IMR-90 (cell line): ENCODE measurements at regions not wholly inside any gene's neighbourhood (a gene's known extent, or its start where the extent isn't known, plus 50 kb on each side); places are given as distances from the start of the nearest gene placed in this dataset.

Experiments used
- ATAC-seq: fragments of 200-7000 bp; cut with Tn5 transposase; 2 replicates; pipeline ENCODE4 v1.9.1; 2020; ENCODE audit warnings: low read depth, mild to moderate bottlenecking, moderate library complexity
- BruUV-seq: library from RNA; stranded (reverse); fragments of 400-500 nt; replicated peaks from 2 replicates; lab custom pipeline; 2021; lab: Mats Ljungman, UMichigan
- CTCF ChIA-PET: fragments of 300-600 bp; formaldehyde crosslinking; extraction: SDS; loops from one replicate; lab custom pipeline; 2021; ENCODE audit warnings: antibody characterized with exemption; lab: Yijun Ruan, JAX
- POLR2A ChIA-PET: fragments of 300-600 bp; sonication (Branson Sonifier 250); formaldehyde crosslinking; loops from one replicate; lab custom pipeline; 2022; ENCODE audit warnings: antibody characterized with exemption; ENCODE audit not compliant: unreplicated experiment; lab: Charles Lee
- DNase-seq: peaks from one replicate; pipeline ENCODE4 v3.0.0; 2013
- H2AFZ ChIP-seq: replicated peaks from 2 replicates; pipeline ENCODE3; 2013; ENCODE audit warnings: low read length, mild to moderate bottlenecking; ENCODE audit not compliant: poor library complexity
- H2AK5ac ChIP-seq: 2 replicates; pipeline ENCODE4 v1.6.1; 2013; ENCODE audit warnings: low read depth, low read length, inconsistent platforms
- H2AK9ac ChIP-seq: replicated peaks from 2 replicates; pipeline ENCODE3; 2013; ENCODE audit warnings: mild to moderate bottlenecking, low read depth, low read length, moderate library complexity; ENCODE audit not compliant: poor library complexity
- H2BK120ac ChIP-seq: 2 replicates; pipeline ENCODE4 v1.6.1; 2013; ENCODE audit warnings: low read depth, low read length, inconsistent platforms
- H2BK15ac ChIP-seq: 3 replicates; pipeline ENCODE4 v1.6.1; 2013; ENCODE audit warnings: low read depth, low read length, inconsistent platforms
- H2BK20ac ChIP-seq: 2 replicates; pipeline ENCODE4 v1.6.1; 2013; ENCODE audit warnings: low read depth, mild to moderate bottlenecking, inconsistent platforms, low read length, moderate library complexity
- H2BK5ac ChIP-seq: 2 replicates; pipeline ENCODE4 v1.6.1; 2013; ENCODE audit warnings: mild to moderate bottlenecking, low read depth, low read length, inconsistent platforms; ENCODE audit not compliant: poor library complexity, severe bottlenecking
- H3K14ac ChIP-seq: replicated peaks from 2 replicates; pipeline ENCODE4 v1.6.1; 2013; ENCODE audit warnings: low read depth, low read length, inconsistent platforms
- H3K18ac ChIP-seq: 2 replicates; pipeline ENCODE4 v1.6.1; 2013; ENCODE audit warnings: low read depth, low read length, control low read depth
- H3K23ac ChIP-seq: 2 replicates; pipeline ENCODE4 v1.6.1; 2013; ENCODE audit warnings: low read depth, low read length, inconsistent platforms
- H3K27ac ChIP-seq: 2 replicates; pipeline ENCODE4 v1.5.1; 2013; ENCODE audit warnings: mild to moderate bottlenecking, control low read depth, low read length; ENCODE audit not compliant: insufficient read depth
- H3K27me3 ChIP-seq: 2 replicates; pipeline ENCODE4 v1.6.1; 2013; ENCODE audit warnings: low read length; ENCODE audit not compliant: control insufficient read depth, insufficient read depth
- H3K36me3 ChIP-seq: 2 replicates; pipeline ENCODE4 v1.6.1; 2013; ENCODE audit warnings: low read length, mixed read lengths; ENCODE audit not compliant: control insufficient read depth, insufficient read depth
- H3K4ac ChIP-seq: 2 replicates; pipeline ENCODE4 v1.6.1; 2013; ENCODE audit warnings: low read depth, low read length, inconsistent platforms
- H3K4me1 ChIP-seq: 2 replicates; pipeline ENCODE4 v1.6.1; 2013; ENCODE audit warnings: low read length, mixed read lengths; ENCODE audit not compliant: control insufficient read depth, insufficient read depth
- H3K4me2 ChIP-seq: 2 replicates; pipeline ENCODE4 v1.6.1; 2013; ENCODE audit warnings: low read depth, mild to moderate bottlenecking, control low read depth, low read length, moderate library complexity
- H3K4me3 ChIP-seq: 2 replicates; pipeline ENCODE4 v1.5.1; 2013; ENCODE audit warnings: low read depth, mild to moderate bottlenecking, control low read depth, low read length, moderate library complexity; ENCODE audit not compliant: insufficient read depth
- H3K56ac ChIP-seq: 2 replicates; pipeline ENCODE4 v1.6.1; 2013; ENCODE audit warnings: low read length, inconsistent platforms; ENCODE audit not compliant: insufficient read depth; ENCODE audit errors: extremely low read depth
- H3K79me1 ChIP-seq, 2 experiments: 2 replicates each; pipeline ENCODE4 v1.6.1; 2013; ENCODE audit warnings: low read length in 2 of 2, inconsistent platforms in 1 of 2, low read depth in 1 of 2
- H3K9ac ChIP-seq: 2 replicates; pipeline ENCODE4 v1.6.1; 2013; ENCODE audit warnings: low read depth, low read length, control low read depth
- H3K9me1 ChIP-seq: 2 replicates; pipeline ENCODE4 v1.6.1; 2013; ENCODE audit warnings: low read length, inconsistent platforms; ENCODE audit not compliant: insufficient read depth
- H3K9me3 ChIP-seq: 2 replicates; pipeline ENCODE4 v1.6.1; 2013; ENCODE audit warnings: low read length; ENCODE audit not compliant: control insufficient read depth, insufficient read depth
- H4K20me1 ChIP-seq: 2 replicates; pipeline ENCODE4 v1.6.1; 2013; ENCODE audit warnings: low read length, inconsistent platforms; ENCODE audit not compliant: insufficient read depth
- H4K5ac ChIP-seq: 2 replicates; pipeline ENCODE4 v1.6.1; 2013; ENCODE audit warnings: mild to moderate bottlenecking, low read depth, low read length, control low read depth
- H4K8ac ChIP-seq, 2 experiments: 2 replicates each; pipeline ENCODE4 v1.6.1; 2013; ENCODE audit warnings: low read depth in 2 of 2, low read length in 2 of 2, control low read depth in 1 of 2, inconsistent platforms in 1 of 2
- H4K91ac ChIP-seq: 2 replicates; pipeline ENCODE4 v1.6.1; 2013; ENCODE audit warnings: low read depth, low read length, inconsistent platforms; ENCODE audit not compliant: insufficient read depth
- BHLHE40 ChIP-seq: fragments of 150-350 bp; IDR thresholded peaks from 2 replicates; pipeline ENCODE4 v1.6.1; 2016; ENCODE audit warnings: mild to moderate bottlenecking, low read depth, low read length
- CEBPB ChIP-seq: IDR thresholded peaks from 2 replicates; pipeline ENCODE4 v1.6.1; 2012; ENCODE audit warnings: low read depth, low read length, improper control_type of control experiment
- CHD1 ChIP-seq: IDR thresholded peaks from 2 replicates; pipeline ENCODE4 v1.6.1; 2012; ENCODE audit warnings: low read depth, low read length, improper control_type of control experiment
- ELK1 ChIP-seq: fragments of 150-350 bp; IDR thresholded peaks from 2 replicates; pipeline ENCODE4 v1.6.1; 2016; ENCODE audit warnings: low read depth, mild to moderate bottlenecking, low read length, moderate library complexity, borderline replicate concordance
- FOS ChIP-seq: fragments of 150-350 bp; IDR thresholded peaks from 2 replicates; pipeline ENCODE4 v1.6.1; 2016; ENCODE audit warnings: low read depth, low read length
- MAFK ChIP-seq: IDR thresholded peaks from 2 replicates; pipeline ENCODE4 v1.6.1; 2012; ENCODE audit warnings: low read depth, low read length, improper control_type of control experiment
- MAZ ChIP-seq: IDR thresholded peaks from 2 replicates; pipeline ENCODE4 v1.6.1; 2012; ENCODE audit warnings: low read depth, mild to moderate bottlenecking, low read length, improper control_type of control experiment, moderate library complexity, borderline replicate concordance
- MXI1 ChIP-seq: IDR thresholded peaks from 2 replicates; pipeline ENCODE4 v1.6.1; 2012; ENCODE audit warnings: low read depth, mild to moderate bottlenecking, low read length, moderate library complexity, borderline replicate concordance
- NFE2L2 ChIP-seq: fragments of 150-350 bp; IDR thresholded peaks from 2 replicates; pipeline ENCODE4 v1.6.1; 2016; ENCODE audit warnings: low read depth, mild to moderate bottlenecking, low read length
- RAD21 ChIP-seq: IDR thresholded peaks from 2 replicates; pipeline ENCODE4 v1.6.1; 2012; ENCODE audit warnings: low read length, improper control_type of control experiment
- USF2 ChIP-seq: fragments of 150-350 bp; IDR thresholded peaks from 2 replicates; pipeline ENCODE4 v1.6.1; 2017; ENCODE audit warnings: mild to moderate bottlenecking, antibody characterized with exemption, low read length, low read depth
- dilution Hi-C: fragments of 300-500 bp; cut with HindIII; formaldehyde crosslinking; loops from one replicate; pipeline ENCODE4 v1.14.3; 2018; ENCODE audit warnings: low sequenced_read_pairs; ENCODE audit not compliant: unreplicated experiment
- in situ Hi-C: fragments of 300-500 bp; cut with MboI; formaldehyde crosslinking; loops from 3 replicates; pipeline ENCODE4 v1.14.3; 2019; ENCODE audit warnings: low sequenced_read_pairs, inconsistent platforms, mixed read lengths
- intact Hi-C: fragments of 100-400 bp; cut with micrococcal nuclease; formaldehyde crosslinking; loops from 2 replicates; pipeline ENCODE4 v1.10.0; 2022
- TF ChIP-seq, protein P1 (sequence below): conservative IDR thresholded peaks from 2 replicates; pipeline ENCODE4 v1.5.1; 2012; ENCODE audit warnings: mild to moderate bottlenecking, low read depth, low read length, improper control_type of control experiment

DNA sequence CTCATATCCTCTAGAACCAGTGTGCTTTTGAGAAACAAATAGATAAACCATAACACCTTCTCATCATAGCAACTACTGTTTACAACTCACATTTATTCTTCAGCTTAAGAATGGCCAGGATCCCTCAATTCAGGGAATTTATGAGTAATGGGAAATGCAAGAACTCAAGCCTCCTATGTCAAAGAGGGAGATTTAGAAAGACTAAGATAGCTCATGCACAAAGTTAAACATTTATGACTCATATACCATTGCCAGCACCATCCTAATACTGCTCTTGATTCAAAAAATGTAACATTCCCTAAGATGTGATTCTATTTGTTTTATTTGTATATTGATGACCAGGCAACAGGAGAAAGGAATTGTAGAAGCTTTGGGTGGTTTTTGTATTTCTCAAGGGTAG lies 172.8 kb downstream of the CYP26B1 start:
- CTCF ChIA-PET: no interaction called here
- ATAC-seq: no peak
- no peak overlapping the region for H3K4me3 ChIP-seq
- no peak overlapping the region for H3K14ac ChIP-seq
- H3K23ac ChIP-seq: no peak overlapping the region
- no peaks in the 10 kb centered on the region for H3K4me1 ChIP-seq
- intact Hi-C loops: no loop called here
- BruUV-seq: no TSS peak
- in situ Hi-C loops: no loop called here
- no peak overlapping the region for H3K27ac ChIP-seq
- no peak for DNase-seq
- TF ChIP-seq FOS (no peak), RAD21 (no peak), CEBPB (no peak), MAZ (no peak), USF2 (no peak), MXI1 (no peak), ELK1 (no peak), MAFK (no peak), NFE2L2 (no peak), BHLHE40 (no peak), CHD1 (no peak)
- TF ChIP-seq, protein P1, sequence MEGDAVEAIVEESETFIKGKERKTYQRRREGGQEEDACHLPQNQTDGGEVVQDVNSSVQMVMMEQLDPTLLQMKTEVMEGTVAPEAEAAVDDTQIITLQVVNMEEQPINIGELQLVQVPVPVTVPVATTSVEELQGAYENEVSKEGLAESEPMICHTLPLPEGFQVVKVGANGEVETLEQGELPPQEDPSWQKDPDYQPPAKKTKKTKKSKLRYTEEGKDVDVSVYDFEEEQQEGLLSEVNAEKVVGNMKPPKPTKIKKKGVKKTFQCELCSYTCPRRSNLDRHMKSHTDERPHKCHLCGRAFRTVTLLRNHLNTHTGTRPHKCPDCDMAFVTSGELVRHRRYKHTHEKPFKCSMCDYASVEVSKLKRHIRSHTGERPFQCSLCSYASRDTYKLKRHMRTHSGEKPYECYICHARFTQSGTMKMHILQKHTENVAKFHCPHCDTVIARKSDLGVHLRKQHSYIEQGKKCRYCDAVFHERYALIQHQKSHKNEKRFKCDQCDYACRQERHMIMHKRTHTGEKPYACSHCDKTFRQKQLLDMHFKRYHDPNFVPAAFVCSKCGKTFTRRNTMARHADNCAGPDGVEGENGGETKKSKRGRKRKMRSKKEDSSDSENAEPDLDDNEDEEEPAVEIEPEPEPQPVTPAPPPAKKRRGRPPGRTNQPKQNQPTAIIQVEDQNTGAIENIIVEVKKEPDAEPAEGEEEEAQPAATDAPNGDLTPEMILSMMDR: no peak
- POLR2A ChIA-PET: no interaction called here
- no peak overlapping the region for H3K56ac ChIP-seq
- no peak overlapping the region for H3K18ac ChIP-seq
- no peak overlapping the region for H2BK5ac ChIP-seq
- no peaks in the 10 kb centered on the region for H3K9me1 ChIP-seq
- no peaks in the 10 kb centered on the region for H4K20me1 ChIP-seq
- no peaks in the 10 kb centered on the region for H3K79me1 ChIP-seq
- H2BK15ac ChIP-seq: no peak overlapping the region
- dilution Hi-C loops: no loop called here
- no peak overlapping the region for H4K91ac ChIP-seq
- H3K9ac ChIP-seq: no peak overlapping the region
- no peak overlapping the region for H2BK120ac ChIP-seq
- H2AK5ac ChIP-seq: no peak overlapping the region
- no peaks in the 10 kb centered on the region for H3K27me3 ChIP-seq
- no peak overlapping the region for H2AFZ ChIP-seq
- no peak overlapping the region for H4K5ac ChIP-seq
- no peak overlapping the region for H3K4ac ChIP-seq
- no peak overlapping the region for H2AK9ac ChIP-seq
- no peak overlapping the region for H2BK20ac ChIP-seq
- no peaks in the 10 kb centered on the region for H3K9me3 ChIP-seq
- H3K4me2 ChIP-seq: no peak overlapping the region
- H3K36me3 ChIP-seq: no peaks in the 10 kb centered on the region
- no peak overlapping the region for H4K8ac ChIP-seq
